ENCODE measurements at regions not wholly inside any gene's neighbourhood (a gene's known extent, or its start where the extent isn't known, plus 50 kb on each side); places are given as distances from the start of the nearest gene placed in this dataset.

GRCh38 chr5:33372721-33373472, 67.9 kb upstream of the TARS1 start:
- no peak for TF ChIP-seq TFCP2L1 (CRISPR knock-in tag; IDR thresholded peaks at IDR 0.05)
- TF ChIP-seq KDM1A (IDR thresholded peaks at IDR 0.05; ENCODE audit: low read depth), result no peak
- no peak for TF ChIP-seq NPAS2 (CRISPR knock-in tag; IDR thresholded peaks at IDR 0.05; ENCODE audit: borderline replicate concordance)
- no peak for TF ChIP-seq KDM5A (IDR thresholded peaks at IDR 0.05)
- CTCF ChIA-PET, result no interaction called here
- FAIRE-seq (no peak), ATAC-seq (no peak), DNase-seq (ENCODE audit: low read depth in 1 of 2, low spot score in 1 of 2) (no peak)
- Histone ChIP-seq H3K4me2 (no peak overlapping the region), H3K4me1 (no peaks in the 10 kb centered on the region), H3K9me3 (no peaks in the 10 kb centered on the region), H3K4me3 (no peak overlapping the region), H3K27ac (no peak overlapping the region)
- 61% methylated on average over 6 of the region's 6 CpGs for WGBS (ENCODE audit: missing lambda C conversion rate)
- POLR2A ChIA-PET, result no interaction called here

- H3K27ac ChIP-seq, result no peak overlapping the region
- ATAC-seq (no peak), DNase-seq (ENCODE audit: low read depth in 1 of 2, low spot score in 1 of 2) (no peak), FAIRE-seq (no peak)
- no peak overlapping the region for H3K4me2 ChIP-seq
- WGBS (ENCODE audit: missing lambda C conversion rate), result 67% methylated on average over 2 of the region's 2 CpGs
- no peaks in the 10 kb centered on the region for H3K4me1 ChIP-seq
- H3K9me3 ChIP-seq, result no peaks in the 10 kb centered on the region
- TF ChIP-seq ZFP36 (IDR thresholded peaks at IDR 0.05; ENCODE audit: borderline replicate concordance, partially characterized antibody), result no peak
- no peak for TF ChIP-seq CBX2 (IDR thresholded peaks at IDR 0.05; ENCODE audit: borderline replicate concordance, low read depth)
- TF ChIP-seq HOXA7 (CRISPR knock-in tag; IDR thresholded peaks at IDR 0.05), result no peak
- no peak for TF ChIP-seq CEBPB (IDR thresholded peaks at IDR 0.05)
- no peak for TF ChIP-seq PHF8 (IDR thresholded peaks at IDR 0.05; ENCODE audit: borderline replicate concordance, low read depth)
- TF ChIP-seq JUNB (IDR thresholded peaks at IDR 0.05), result no peak
- TF ChIP-seq NPAS2 (CRISPR knock-in tag; IDR thresholded peaks at IDR 0.05; ENCODE audit: borderline replicate concordance), result no peak
- no peak for TF ChIP-seq ATOH8 (CRISPR knock-in tag; IDR thresholded peaks at IDR 0.05; ENCODE audit: low read depth)
- TF ChIP-seq ESRRA (IDR thresholded peaks at IDR 0.05; ENCODE audit: borderline replicate concordance, low read length), result no peak
- no peak for TF ChIP-seq SREBF2 (IDR thresholded peaks at IDR 0.05)
- TF ChIP-seq CHD2 (IDR thresholded peaks at IDR 0.05; ENCODE audit: low read length, partially characterized antibody), result no peak
- TF ChIP-seq RCOR1 (IDR thresholded peaks at IDR 0.05; ENCODE audit: low read depth, low read length), result no peak
- no peak for TF ChIP-seq KDM1A (IDR thresholded peaks at IDR 0.05; ENCODE audit: low read depth)
- TF ChIP-seq CHD4 (IDR thresholded peaks at IDR 0.05; ENCODE audit: borderline replicate concordance), result no peak
- TF ChIP-seq EHMT2 (IDR thresholded peaks at IDR 0.05; ENCODE audit: low read depth), result no peak
- no peak for TF ChIP-seq RARB (CRISPR knock-in tag; IDR thresholded peaks at IDR 0.05)
- no peak for TF ChIP-seq MYC (IDR thresholded peaks at IDR 0.05; ENCODE audit: borderline replicate concordance, low read length)
- no peak for TF ChIP-seq E2F6 (IDR thresholded peaks at IDR 0.05; ENCODE audit: borderline replicate concordance, low read depth)
- CTCF ChIA-PET, result interaction anchor here (1.6 kb wide), 1 partner anchor 32 kb away, joined by 3 read pairs; no protein-coding TSS in a partner anchor
- H3K4me3 ChIP-seq, result no peak overlapping the region
- POLR2A ChIA-PET, result no interaction called here
Observed at GRCh38 chr5:33375900-33376299, 64.9 kb upstream of the TARS1 start.

GRCh38 chr5:33379757-33380156, 61.0 kb upstream of the TARS1 start:
- no peak overlapping the region for H3K4me2 ChIP-seq
- H3K9me3 ChIP-seq, result no peaks in the 10 kb centered on the region
- CTCF ChIA-PET, result interaction anchor here (0.6 to 1.8 kb wide), 5 partner anchors 16 to 673 kb away, joined by 3 to 5 read pairs (median 3); no protein-coding TSS in a partner anchor
- peak in 1 of 2 experiments; percentile 31 for DNase-seq (ENCODE audit: low read depth in 1 of 2, low spot score in 1 of 2)
- POLR2A ChIA-PET, result interaction anchor here (0.9 kb wide), 1 partner anchor 669 kb away, joined by 3 read pairs; the partner anchor contains the start of gene NPR3
- peak in 1 of 2 experiments; percentile 28; a peak in 1 of 6 replicates for ATAC-seq
- H3K4me1 ChIP-seq, result no peaks in the 10 kb centered on the region
- WGBS (ENCODE audit: missing lambda C conversion rate), result 72% methylated on average over 10 of the region's 10 CpGs
- H3K4me3 ChIP-seq, result no peak overlapping the region
- TF ChIP-seq SMC3 (IDR thresholded peaks at IDR 0.05) (no peak), HDAC2 (IDR thresholded peaks at IDR 0.05) (no peak), ZC3H11A (IDR thresholded peaks at IDR 0.05) (no peak), CTCF (IDR thresholded peaks at IDR 0.05) (peak; percentile 21; the same call in 1 of the 3 replicates), KDM5A (IDR thresholded peaks at IDR 0.05) (no peak), NFE2L2 (conservative IDR thresholded peaks at IDR 0.05; ENCODE audit: low read length) (no peak), HOXB13 (CRISPR knock-in tag; IDR thresholded peaks at IDR 0.05; ENCODE audit: low read depth) (no peak), NR3C1 (IDR thresholded peaks at IDR 0.05) (no peak), JUNB (IDR thresholded peaks at IDR 0.05) (no peak), RAD21 (conservative IDR thresholded peaks at IDR 0.05 in 1 of 2, IDR thresholded peaks at IDR 0.05 in 1 of 2) (peak; percentile 48 to 68), MAFK (IDR thresholded peaks at IDR 0.05; ENCODE audit: partially characterized antibody) (no peak)
- FAIRE-seq, result no peak
- H3K27ac ChIP-seq, result no peak overlapping the region

Measured in A549 (cell line).